ENCODE measurements at regions not wholly inside any gene's neighbourhood (a gene's known extent, or its start where the extent isn't known, plus 50 kb on each side); places are given as distances from the start of the nearest gene placed in this dataset.

DNA sequence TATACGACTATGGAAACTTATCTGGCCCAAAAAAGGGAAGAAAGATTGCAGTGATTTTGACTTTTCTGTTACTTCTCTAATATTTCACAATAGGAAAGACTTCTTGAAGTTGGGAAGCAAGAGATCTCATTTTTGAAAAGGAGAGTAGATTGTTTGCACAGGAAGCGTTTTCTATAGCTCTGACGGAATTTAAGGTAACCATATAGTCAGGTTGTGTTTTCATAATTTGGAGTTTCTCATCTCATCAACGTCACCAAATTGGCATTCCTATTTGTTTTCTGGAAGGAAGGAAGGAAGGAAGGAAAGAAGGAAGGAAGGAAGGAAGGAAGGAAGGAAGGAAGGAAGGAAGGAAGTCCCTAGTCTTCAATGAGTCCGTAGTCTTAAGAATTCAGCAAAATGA is 732.0 kb downstream of the XPNPEP1 start:
- TF ChIP-seq CTCF (IDR thresholded peaks at IDR 0.05), result no peak

DNA sequence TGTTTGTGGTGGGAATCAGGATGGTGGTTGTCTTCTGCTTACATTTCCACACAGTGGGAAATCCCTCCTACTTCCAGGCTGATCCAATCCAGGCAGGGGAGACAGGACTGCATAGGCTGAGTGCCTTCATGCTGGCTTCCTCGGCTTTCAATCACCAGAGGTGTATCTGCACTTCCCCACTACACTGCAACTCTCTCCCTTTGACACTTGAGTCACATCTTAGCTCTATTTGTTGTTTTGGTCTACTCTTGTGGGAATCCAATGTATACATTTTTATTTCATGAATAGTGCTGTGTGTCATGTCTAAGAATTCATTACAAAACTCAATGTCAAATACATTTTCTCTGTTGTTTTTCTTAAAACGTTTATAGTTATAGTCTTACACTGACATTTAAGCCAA is 735.6 kb downstream of the XPNPEP1 start:
- TF ChIP-seq CTCF (IDR thresholded peaks at IDR 0.05), result no peak

DNA sequence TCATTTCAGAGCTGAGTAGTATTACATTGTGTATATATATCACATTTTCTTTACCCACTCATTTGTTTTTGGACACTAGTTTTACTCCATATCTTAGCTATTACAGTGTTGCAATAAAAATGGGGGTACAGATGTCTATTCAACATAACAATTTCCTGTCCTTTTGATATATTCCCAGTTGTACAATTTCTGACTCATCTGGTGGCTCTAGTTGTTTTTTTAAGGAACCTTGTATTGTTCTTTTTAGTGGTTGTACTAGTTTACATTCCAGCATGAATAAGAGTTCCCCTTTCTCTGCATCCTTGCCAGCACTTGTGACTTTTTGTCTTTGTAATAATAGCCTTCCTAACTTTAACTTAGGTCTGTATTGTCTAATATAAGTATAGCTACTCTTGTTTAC is 739.9 kb downstream of the XPNPEP1 start:
- TF ChIP-seq CTCF (IDR thresholded peaks at IDR 0.05), result no peak

DNA sequence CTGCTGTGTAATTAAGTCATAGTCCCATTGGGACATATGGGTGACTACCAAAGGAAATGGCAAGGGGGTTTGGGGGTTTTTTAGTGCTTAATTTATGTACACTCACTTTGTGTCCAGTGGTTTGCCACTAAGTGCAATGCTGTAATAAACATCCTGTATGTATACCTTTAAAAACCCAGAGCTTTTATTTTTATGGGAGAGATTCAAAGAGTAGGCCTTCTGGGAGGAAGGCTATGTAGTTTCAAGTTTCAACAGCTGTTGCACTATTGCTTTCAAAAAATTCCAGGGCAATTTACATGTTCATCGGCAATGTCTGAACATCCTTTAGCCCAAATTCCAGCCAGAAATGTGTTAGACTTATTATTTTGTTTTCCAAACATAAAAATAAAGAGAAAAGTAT is 744.7 kb downstream of the XPNPEP1 start:
- no peak for TF ChIP-seq CTCF (IDR thresholded peaks at IDR 0.05)

- TF ChIP-seq CTCF (IDR thresholded peaks at IDR 0.05), result no peak
Observed at GRCh38 chr10:109174526-109174925, 748.8 kb downstream of the XPNPEP1 start.

- no peak for TF ChIP-seq CTCF (IDR thresholded peaks at IDR 0.05)
Observed at GRCh38 chr10:109173937-109174336, 749.4 kb downstream of the XPNPEP1 start.

DNA sequence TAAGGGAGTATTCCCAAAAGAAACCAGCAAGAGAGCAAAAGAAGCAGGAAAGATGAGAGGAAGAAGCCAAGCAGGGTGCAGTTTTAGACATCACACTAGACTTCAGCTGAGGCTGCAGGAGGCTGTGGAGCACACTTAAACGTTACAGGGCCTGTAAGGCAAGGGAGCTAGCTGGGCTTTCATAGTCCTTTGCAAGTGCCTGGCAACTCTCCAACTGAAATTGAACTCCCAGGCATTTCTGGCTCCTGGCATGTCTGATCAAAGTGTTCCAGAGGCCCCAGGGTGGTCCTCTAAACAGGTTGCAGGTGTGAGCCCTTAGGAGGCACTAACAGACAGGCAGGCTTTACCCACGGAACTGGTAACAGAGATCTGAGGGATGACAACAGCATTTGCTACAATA is 750.2 kb downstream of the XPNPEP1 start:
- TF ChIP-seq CTCF (IDR thresholded peaks at IDR 0.05), result no peak

- TF ChIP-seq CTCF (IDR thresholded peaks at IDR 0.05), result no peak
Observed at GRCh38 chr10:109166935-109167334, 756.4 kb downstream of the XPNPEP1 start.
